ENCODE measurements at regions not wholly inside any gene's neighbourhood (a gene's known extent, or its start where the extent isn't known, plus 50 kb on each side); places are given as distances from the start of the nearest gene placed in this dataset.

DNA sequence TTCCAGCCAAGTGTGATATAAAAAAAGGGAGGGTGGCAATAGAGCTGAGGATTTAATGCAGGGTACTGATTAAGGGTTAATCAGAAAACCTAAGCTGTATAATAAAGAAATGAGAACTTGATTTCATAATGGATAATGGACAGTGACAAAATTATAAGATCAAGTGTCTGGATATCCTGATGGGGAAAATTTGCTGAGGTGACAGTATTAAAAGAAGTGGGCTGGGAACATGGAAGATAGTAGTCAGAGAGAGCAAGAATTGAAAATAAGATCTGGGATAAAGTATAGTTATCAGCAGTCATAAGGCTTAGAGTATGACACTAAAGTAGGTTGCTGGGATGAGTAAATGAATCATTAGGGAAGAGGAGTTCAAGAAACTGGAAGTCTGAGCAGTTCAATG lies 627.3 kb upstream of the RGS18 start:
- no peaks in the 10 kb centered on the region for H3K9me3 ChIP-seq

GRCh38 chr1:191533254-191533653 lies 625.0 kb upstream of the RGS18 start:
- no peak for DNase-seq
- H3K36me3 ChIP-seq (ENCODE audit: low read depth) = no peaks in the 10 kb centered on the region
- ATAC-seq = no peak
- peaks cover 6% of the 10 kb centered on the region for H3K9me3 ChIP-seq
- no peak for TF ChIP-seq CTCF (IDR thresholded peaks at IDR 0.05)
- no peaks in the 10 kb centered on the region for H3K4me1 ChIP-seq (ENCODE audit: low read depth)
- H3K4me3 ChIP-seq = no peak overlapping the region
- intact Hi-C loops (cut with DNase I, micrococcal nuclease) = no loop called here

More for the DNA sequence above, 627.3 kb upstream of the RGS18 start:
- Histone ChIP-seq H3K36me3 (ENCODE audit: low read depth) (no peaks in the 10 kb centered on the region), H3K4me1 (ENCODE audit: low read depth) (no peaks in the 10 kb centered on the region), H3K4me3 (no peak overlapping the region)
- intact Hi-C loops (cut with DNase I, micrococcal nuclease) = no loop called here
- no peak for DNase-seq
- no peak for ATAC-seq
- no peak for TF ChIP-seq CTCF (IDR thresholded peaks at IDR 0.05)

DNA sequence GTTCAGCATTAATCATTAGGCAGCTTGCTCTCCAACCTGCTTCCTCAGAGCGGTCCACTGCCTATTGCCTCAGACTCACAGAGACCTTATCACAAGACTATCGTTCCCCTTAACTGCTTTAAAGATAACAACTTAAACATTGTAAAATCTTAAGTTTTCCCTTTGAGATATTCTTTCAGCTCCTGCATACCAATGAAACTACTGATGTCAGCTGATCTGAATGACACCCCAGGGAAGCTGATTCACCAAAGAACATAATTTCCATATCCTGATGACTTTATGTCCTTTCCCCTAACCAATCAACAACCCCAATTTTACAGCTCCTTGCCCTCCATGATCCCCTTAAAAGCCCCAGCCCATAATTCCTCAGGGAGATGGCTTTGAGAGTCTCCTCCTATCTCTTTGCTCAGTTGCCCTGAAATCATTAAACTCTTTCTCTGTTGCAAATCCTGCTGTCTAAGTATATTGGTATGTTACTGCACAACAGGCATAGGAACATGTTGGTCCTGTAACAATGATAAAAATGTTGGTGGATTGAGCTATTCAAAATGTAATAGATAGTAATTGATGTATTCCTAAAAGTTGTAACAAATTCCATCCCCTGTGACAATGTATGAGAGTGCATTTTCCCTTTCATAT lies 621.4 kb upstream of the RGS18 start:
- no peak for DNase-seq
- ATAC-seq = no peak

GRCh38 chr1:191541758-191542157 lies 616.5 kb upstream of the RGS18 start:
- no peaks in the 10 kb centered on the region for H3K36me3 ChIP-seq (ENCODE audit: low read depth)
- ATAC-seq (no peak), DNase-seq (no peak)
- intact Hi-C loops (cut with DNase I, micrococcal nuclease) = no loop called here
- no peak overlapping the region for H3K4me3 ChIP-seq
- no peaks in the 10 kb centered on the region for H3K4me1 ChIP-seq (ENCODE audit: low read depth)
- no peak for TF ChIP-seq CTCF (IDR thresholded peaks at IDR 0.05)
- H3K9me3 ChIP-seq = peaks cover 3% of the 10 kb centered on the region

More for the DNA sequence above, 621.4 kb upstream of the RGS18 start:
- H3K36me3 ChIP-seq (ENCODE audit: low read depth) = no peaks in the 10 kb centered on the region
- no peaks in the 10 kb centered on the region for H3K4me1 ChIP-seq (ENCODE audit: low read depth)
- no peak for TF ChIP-seq CTCF (IDR thresholded peaks at IDR 0.05)
- intact Hi-C loops (cut with DNase I, micrococcal nuclease) = no loop called here
- H3K4me3 ChIP-seq = no peak overlapping the region
- H3K9me3 ChIP-seq = peaks cover 6% of the 10 kb centered on the region

DNA sequence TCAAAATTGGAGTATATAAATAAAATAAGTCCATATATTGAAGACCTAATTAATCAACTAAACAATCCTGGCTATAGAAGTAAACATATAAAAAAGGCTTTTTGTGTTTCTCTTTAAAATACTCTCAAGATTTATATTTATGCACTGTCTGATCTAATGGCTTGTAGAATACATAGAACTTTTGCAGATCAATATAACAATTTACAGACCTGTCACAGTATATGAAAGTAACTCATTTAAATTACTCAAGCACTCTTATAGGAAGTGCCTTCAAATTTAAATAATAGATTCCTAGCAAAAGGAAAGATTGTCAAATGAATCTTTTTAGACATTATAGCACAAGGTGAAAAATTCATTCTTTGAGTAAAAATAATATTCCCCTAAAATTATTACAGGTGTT lies 615.8 kb upstream of the RGS18 start:
- H3K4me1 ChIP-seq (ENCODE audit: low read depth) = no peaks in the 10 kb centered on the region
- H3K36me3 ChIP-seq (ENCODE audit: low read depth) = no peaks in the 10 kb centered on the region
- intact Hi-C loops (cut with DNase I, micrococcal nuclease) = no loop called here

More for the DNA sequence above, 615.8 kb upstream of the RGS18 start:
- TF ChIP-seq CTCF (IDR thresholded peaks at IDR 0.05) = no peak
- ATAC-seq (no peak), DNase-seq (no peak)
- H3K4me3 ChIP-seq = no peak overlapping the region
- no peaks in the 10 kb centered on the region for H3K9me3 ChIP-seq
